K562 (cell line): ENCODE measurements at regions not wholly inside any gene's neighbourhood (a gene's known extent, or its start where the extent isn't known, plus 50 kb on each side); places are given as distances from the start of the nearest gene placed in this dataset.

Experiments
- ARID4B ChIP-seq: sonication (generic); formaldehyde crosslinking; IDR thresholded peaks from 2 replicates; pipeline ENCODE4 v1.8.0; 2022; ENCODE audit warnings: mild to moderate bottlenecking, missing genetic modification reagents
- CTCF ChIP-seq, 3 experiments: IDR thresholded peaks in 2 of 3; conservative IDR thresholded peaks in 1 of 3; 2 replicates each; pipeline ENCODE4 v1.5.1; 2011 to 2012; ENCODE audit warnings: low read length in 3 of 3, mild to moderate bottlenecking in 3 of 3, control low read depth in 2 of 3, improper control_type of control experiment in 1 of 3, inconsistent platforms in 1 of 3, low read depth in 1 of 3, mixed read lengths in 1 of 3, moderate library complexity in 1 of 3; ENCODE audit not compliant: insufficient read depth in 2 of 3
- CXXC5 ChIP-seq: fragments of 250-450 bp; sonication (Bioruptor Pico); IDR thresholded peaks from 2 replicates; pipeline ENCODE4 v1.8.0; 2022; ENCODE audit warnings: inconsistent platforms, mild to moderate bottlenecking, moderate library complexity
- FOXA1 ChIP-seq: fragments of 450-650 bp; IDR thresholded peaks from 2 replicates; pipeline ENCODE4 v1.6.1; 2016; ENCODE audit warnings: mild to moderate bottlenecking, borderline replicate concordance
- KLF13 ChIP-seq: fragments of 450-650 bp; IDR thresholded peaks from 2 replicates; pipeline ENCODE4 v1.6.1; 2016; ENCODE audit warnings: missing genetic modification characterization, low read depth, mild to moderate bottlenecking, missing compliant biosample characterization, moderate library complexity, borderline replicate concordance
- MAZ ChIP-seq, 2 experiments: fragments of 450-650 bp in 1 of 2; sonication (generic) in 1 of 2; formaldehyde crosslinking; IDR thresholded peaks in 1 of 2; conservative IDR thresholded peaks in 1 of 2; 2 replicates each; pipeline versions ENCODE4 v1.4.0 to v1.5.0; 2020; ENCODE audit warnings: mild to moderate bottlenecking in 1 of 2, missing genetic modification reagents in 1 of 2
- MTA3 ChIP-seq: fragments of 450-650 bp; formaldehyde crosslinking; IDR thresholded peaks from 2 replicates; pipeline ENCODE4 v1.6.1; 2017; ENCODE audit warnings: mild to moderate bottlenecking, borderline replicate concordance
- PCBP1 ChIP-seq: fragments of 200-400 bp; formaldehyde crosslinking; IDR thresholded peaks from 2 replicates; pipeline ENCODE4 v1.6.1; 2018; ENCODE audit warnings: mild to moderate bottlenecking, low read depth, low read length; ENCODE audit not compliant: poor library complexity, severe bottlenecking
- POLR2AphosphoS5 ChIP-seq: IDR thresholded peaks from 2 replicates; pipeline ENCODE4 v1.6.1; 2011; ENCODE audit warnings: mild to moderate bottlenecking, low read depth, low read length, moderate library complexity; ENCODE audit not compliant: control insufficient read depth, insufficient read depth
- RAD21 ChIP-seq, 2 experiments: fragments of 250-450 bp in 1 of 2; fragments of 450-650 bp in 1 of 2; sonication (Bioruptor Pico) in 1 of 2; formaldehyde crosslinking in 1 of 2; IDR thresholded peaks in 1 of 2; conservative IDR thresholded peaks in 1 of 2; 2 replicates each; pipeline versions ENCODE4 v1.4.0 to v1.8.0; 2020 to 2022; ENCODE audit warnings: mild to moderate bottlenecking in 2 of 2, moderate library complexity in 1 of 2
- SP1 ChIP-seq: sonication (generic); formaldehyde crosslinking; IDR thresholded peaks from 2 replicates; pipeline ENCODE4 v1.8.1; 2022; ENCODE audit warnings: mild to moderate bottlenecking, missing genetic modification reagents
- THRAP3 ChIP-seq: fragments of 450-650 bp; IDR thresholded peaks from 2 replicates; pipeline ENCODE4 v1.6.1; 2016; ENCODE audit warnings: mild to moderate bottlenecking, inconsistent platforms, borderline replicate concordance
- VEZF1 ChIP-seq: fragments of 200-800 bp; sonication (Bioruptor generic); IDR thresholded peaks from 2 replicates; pipeline ENCODE4 v1.6.1; 2017; ENCODE audit warnings: missing genetic modification characterization, missing compliant biosample characterization
- ZBTB7A ChIP-seq: IDR thresholded peaks from 2 replicates; pipeline ENCODE4 v1.6.1; 2011; ENCODE audit warnings: low read depth, mild to moderate bottlenecking, low read length, moderate library complexity, borderline replicate concordance; ENCODE audit not compliant: control insufficient read depth
- ZNF263 ChIP-seq: sonication (generic); formaldehyde crosslinking; IDR thresholded peaks from 2 replicates; pipeline ENCODE4 v1.8.0; 2022; ENCODE audit warnings: mild to moderate bottlenecking, missing genetic modification reagents, borderline replicate concordance
- ZNF586 ChIP-seq: fragments of 450-650 bp; formaldehyde crosslinking; conservative IDR thresholded peaks from 2 replicates; pipeline ENCODE4 v1.4.0; 2020; ENCODE audit warnings: mild to moderate bottlenecking, moderate library complexity

- TF ChIP-seq ARID4B (CRISPR knock-in tag) (0 out of 2 replicates have a peak, but pooled peaks have one; percentile 4), RAD21 (CRISPR knock-in tag; conservative IDR thresholded peaks at IDR 0.05 in 1 of 2, IDR thresholded peaks at IDR 0.05 in 1 of 2) (peak in 1 of 2 experiments; percentile 42; a peak in 1 of 4 replicates), CTCF (IDR thresholded peaks at IDR 0.05 in 2 of 3, conservative IDR thresholded peaks at IDR 0.05 in 1 of 3; ENCODE audit: insufficient read depth in 2 of 3, low read depth in 1 of 3, low read length in 3 of 3) (peak; percentile 46 to 75 (median 49); a peak in 5 of 6 replicates), ZNF586 (no peak), ZNF263 (no peak), POLR2AphosphoS5 (no peak), CXXC5 (peak; percentile 51), MAZ (CRISPR knock-in tag; conservative IDR thresholded peaks at IDR 0.05 in 1 of 2, IDR thresholded peaks at IDR 0.05 in 1 of 2) (peak in 1 of 2 experiments; percentile 47; a peak in 1 of 4 replicates), FOXA1 (no peak), PCBP1 (peak; percentile 44), ZBTB7A (peak; percentile 88), KLF13 (0 out of 2 replicates have a peak, but pooled peaks have one; percentile 55), THRAP3 (no peak), MTA3 (0 out of 2 replicates have a peak, but pooled peaks have one; percentile 35), VEZF1 (peak; percentile 31; the same call in 1 of the 2 replicates), SP1 (CRISPR knock-in tag) (peak; percentile 92)
Observed at GRCh38 chr7:1368682-1369571, 90.3 kb downstream of the MICALL2 start (continued).
